K562 (cell line): ENCODE measurements at regions not wholly inside any gene's neighbourhood (a gene's known extent, or its start where the extent isn't known, plus 50 kb on each side); places are given as distances from the start of the nearest gene placed in this dataset.

Source experiments
- DMBX1 ChIP-seq: fragments of 250-450 bp; sonication (Bioruptor Pico); IDR thresholded peaks from 2 replicates; pipeline ENCODE4 v1.8.0; 2022; ENCODE audit warnings: inconsistent platforms, mild to moderate bottlenecking, moderate library complexity, borderline replicate concordance
- DPF2 ChIP-seq: fragments of 450-650 bp; IDR thresholded peaks from 2 replicates; pipeline ENCODE4 v1.6.1; 2016
- HDAC6 ChIP-seq: IDR thresholded peaks from 2 replicates; pipeline ENCODE4 v1.6.1; 2012; ENCODE audit warnings: low read depth, mild to moderate bottlenecking, control low read depth, inconsistent platforms, low read length, moderate library complexity
- LARP7 ChIP-seq: fragments of 450-650 bp; IDR thresholded peaks from 2 replicates; pipeline ENCODE4 v1.6.1; 2016
- MECOM ChIP-seq: fragments of 250-450 bp; sonication (Bioruptor Pico); IDR thresholded peaks from 2 replicates; pipeline ENCODE4 v1.8.0; 2022; ENCODE audit warnings: inconsistent platforms
- PHF8 ChIP-seq: fragments of 200-600 bp; sonication (generic); IDR thresholded peaks from 2 replicates; pipeline ENCODE4 v1.6.1; 2012; ENCODE audit warnings: mixed run types, mild to moderate bottlenecking, inconsistent platforms, low read length, moderate library complexity, borderline replicate concordance
- POLR3G ChIP-seq: IDR thresholded peaks from 2 replicates; pipeline ENCODE4 v1.6.1; 2011; ENCODE audit not compliant: insufficient read length, insufficient replicate concordance; ENCODE audit errors: extremely low read depth
- ZFX ChIP-seq: sonication (generic); formaldehyde crosslinking; IDR thresholded peaks from 2 replicates; pipeline ENCODE4 v1.8.0; 2022; ENCODE audit warnings: mild to moderate bottlenecking, missing genetic modification reagents, moderate library complexity
- ZNF3 ChIP-seq: fragments of 250-450 bp; sonication (Bioruptor Pico); IDR thresholded peaks from 2 replicates; pipeline ENCODE4 v1.5.0; 2021; ENCODE audit warnings: mild to moderate bottlenecking, moderate library complexity
- ZNF589 ChIP-seq: fragments of 200-800 bp; sonication (Bioruptor generic); IDR thresholded peaks from 2 replicates; pipeline ENCODE4 v1.6.1; 2016; ENCODE audit warnings: low read depth, missing genetic modification characterization, missing compliant biosample characterization
- ZNF717 ChIP-seq: fragments of 250-450 bp; sonication (Bioruptor Pico); IDR thresholded peaks from 2 replicates; pipeline ENCODE4 v1.5.0; 2021
- TF ChIP-seq, protein P1 (sequence below): IDR thresholded peaks from 2 replicates; pipeline ENCODE4 v1.6.1; 2014; ENCODE audit warnings: antibody characterized with exemption
- TF ChIP-seq, protein P2 (sequence below): fragments of 250-450 bp; sonication (Bioruptor Pico); IDR thresholded peaks from 2 replicates; pipeline ENCODE4 v1.8.0; 2022; ENCODE audit warnings: moderate library complexity, mild to moderate bottlenecking, inconsistent platforms
- TF ChIP-seq, protein P3 (sequence below): sonication (generic); formaldehyde crosslinking; IDR thresholded peaks from 2 replicates; pipeline ENCODE4 v1.8.1; 2023; ENCODE audit warnings: mild to moderate bottlenecking, missing genetic modification reagents
- TF ChIP-seq, protein P4 (sequence below), 2 experiments: fragments of 450-650 bp; IDR thresholded peaks; 2 replicates each; pipeline ENCODE4 v1.6.1; 2016; ENCODE audit warnings: mild to moderate bottlenecking in 2 of 2, borderline replicate concordance in 1 of 2, low read depth in 1 of 2, moderate library complexity in 1 of 2

DNA sequence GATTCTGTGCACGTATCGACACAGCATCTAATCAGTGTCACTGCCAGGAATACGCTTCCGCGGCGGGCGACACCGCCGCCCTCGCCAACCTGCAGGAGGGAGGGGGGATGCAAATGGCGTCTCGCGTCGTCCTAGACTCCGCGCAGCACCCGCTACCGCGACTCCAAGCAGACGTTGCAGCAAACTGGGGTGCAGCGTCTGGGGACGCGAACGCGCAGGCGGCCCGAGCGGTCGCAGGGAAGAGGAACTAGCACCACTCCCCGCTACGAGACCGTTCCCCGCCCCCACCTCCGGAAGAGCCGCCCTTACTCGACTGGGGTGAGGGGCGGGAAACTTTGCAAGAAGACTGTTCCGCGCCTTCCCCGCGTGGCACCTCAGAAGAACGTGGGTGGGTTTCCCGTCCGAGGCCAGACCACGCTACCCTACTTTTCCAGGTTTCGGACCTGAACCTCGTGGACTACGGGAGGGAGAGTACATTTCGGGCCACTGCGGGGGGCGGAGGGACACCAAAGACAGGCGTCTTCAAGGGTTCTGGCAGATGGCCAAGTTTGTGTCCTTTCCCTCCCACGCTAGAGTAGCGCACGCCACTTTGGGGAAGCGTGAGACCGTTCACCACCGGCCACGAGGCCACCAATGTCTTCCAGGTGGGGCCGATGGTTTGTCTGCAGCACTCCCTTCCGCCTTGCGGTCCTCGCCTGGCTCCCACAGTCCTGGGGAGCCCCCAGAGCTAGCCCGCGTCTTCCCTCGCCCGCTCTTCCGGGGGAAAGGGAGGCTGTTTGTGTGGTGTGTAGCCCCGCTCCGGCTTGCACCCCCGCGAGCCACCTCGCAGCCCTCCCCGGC, 78.0 kb upstream of the BCOR start (continued):
- TF ChIP-seq DPF2, result peak; percentile 53; the same call in 1 of the 2 replicates
- TF ChIP-seq ZFX, result 0 out of 2 replicates have a peak, but pooled peaks have one; percentile 30
- 0 out of 2 replicates have a peak, but pooled peaks have one; percentile 48 for TF ChIP-seq ZNF589
- TF ChIP-seq, protein P1, sequence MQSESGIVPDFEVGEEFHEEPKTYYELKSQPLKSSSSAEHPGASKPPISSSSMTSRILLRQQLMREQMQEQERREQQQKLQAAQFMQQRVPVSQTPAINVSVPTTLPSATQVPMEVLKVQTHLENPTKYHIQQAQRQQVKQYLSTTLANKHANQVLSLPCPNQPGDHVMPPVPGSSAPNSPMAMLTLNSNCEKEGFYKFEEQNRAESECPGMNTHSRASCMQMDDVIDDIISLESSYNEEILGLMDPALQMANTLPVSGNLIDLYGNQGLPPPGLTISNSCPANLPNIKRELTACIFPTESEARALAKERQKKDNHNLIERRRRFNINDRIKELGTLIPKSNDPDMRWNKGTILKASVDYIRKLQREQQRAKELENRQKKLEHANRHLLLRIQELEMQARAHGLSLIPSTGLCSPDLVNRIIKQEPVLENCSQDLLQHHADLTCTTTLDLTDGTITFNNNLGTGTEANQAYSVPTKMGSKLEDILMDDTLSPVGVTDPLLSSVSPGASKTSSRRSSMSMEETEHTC, result no peak
- TF ChIP-seq, protein P2, sequence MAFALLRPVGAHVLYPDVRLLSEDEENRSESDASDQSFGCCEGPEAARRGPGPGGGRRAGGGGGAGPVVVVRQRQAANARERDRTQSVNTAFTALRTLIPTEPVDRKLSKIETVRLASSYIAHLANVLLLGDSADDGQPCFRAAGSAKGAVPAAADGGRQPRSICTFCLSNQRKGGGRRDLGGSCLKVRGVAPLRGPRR (CRISPR knock-in tag), result 0 out of 2 replicates have a peak, but pooled peaks have one; percentile 31
- no peak for TF ChIP-seq ZNF3 (CRISPR knock-in tag)
- TF ChIP-seq ZNF717, result no peak
- TF ChIP-seq, protein P3, sequence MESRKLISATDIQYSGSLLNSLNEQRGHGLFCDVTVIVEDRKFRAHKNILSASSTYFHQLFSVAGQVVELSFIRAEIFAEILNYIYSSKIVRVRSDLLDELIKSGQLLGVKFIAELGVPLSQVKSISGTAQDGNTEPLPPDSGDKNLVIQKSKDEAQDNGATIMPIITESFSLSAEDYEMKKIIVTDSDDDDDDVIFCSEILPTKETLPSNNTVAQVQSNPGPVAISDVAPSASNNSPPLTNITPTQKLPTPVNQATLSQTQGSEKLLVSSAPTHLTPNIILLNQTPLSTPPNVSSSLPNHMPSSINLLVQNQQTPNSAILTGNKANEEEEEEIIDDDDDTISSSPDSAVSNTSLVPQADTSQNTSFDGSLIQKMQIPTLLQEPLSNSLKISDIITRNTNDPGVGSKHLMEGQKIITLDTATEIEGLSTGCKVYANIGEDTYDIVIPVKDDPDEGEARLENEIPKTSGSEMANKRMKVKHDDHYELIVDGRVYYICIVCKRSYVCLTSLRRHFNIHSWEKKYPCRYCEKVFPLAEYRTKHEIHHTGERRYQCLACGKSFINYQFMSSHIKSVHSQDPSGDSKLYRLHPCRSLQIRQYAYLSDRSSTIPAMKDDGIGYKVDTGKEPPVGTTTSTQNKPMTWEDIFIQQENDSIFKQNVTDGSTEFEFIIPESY, result 0 out of 2 replicates have a peak, but pooled peaks have one; percentile 41
- TF ChIP-seq, protein P4, sequence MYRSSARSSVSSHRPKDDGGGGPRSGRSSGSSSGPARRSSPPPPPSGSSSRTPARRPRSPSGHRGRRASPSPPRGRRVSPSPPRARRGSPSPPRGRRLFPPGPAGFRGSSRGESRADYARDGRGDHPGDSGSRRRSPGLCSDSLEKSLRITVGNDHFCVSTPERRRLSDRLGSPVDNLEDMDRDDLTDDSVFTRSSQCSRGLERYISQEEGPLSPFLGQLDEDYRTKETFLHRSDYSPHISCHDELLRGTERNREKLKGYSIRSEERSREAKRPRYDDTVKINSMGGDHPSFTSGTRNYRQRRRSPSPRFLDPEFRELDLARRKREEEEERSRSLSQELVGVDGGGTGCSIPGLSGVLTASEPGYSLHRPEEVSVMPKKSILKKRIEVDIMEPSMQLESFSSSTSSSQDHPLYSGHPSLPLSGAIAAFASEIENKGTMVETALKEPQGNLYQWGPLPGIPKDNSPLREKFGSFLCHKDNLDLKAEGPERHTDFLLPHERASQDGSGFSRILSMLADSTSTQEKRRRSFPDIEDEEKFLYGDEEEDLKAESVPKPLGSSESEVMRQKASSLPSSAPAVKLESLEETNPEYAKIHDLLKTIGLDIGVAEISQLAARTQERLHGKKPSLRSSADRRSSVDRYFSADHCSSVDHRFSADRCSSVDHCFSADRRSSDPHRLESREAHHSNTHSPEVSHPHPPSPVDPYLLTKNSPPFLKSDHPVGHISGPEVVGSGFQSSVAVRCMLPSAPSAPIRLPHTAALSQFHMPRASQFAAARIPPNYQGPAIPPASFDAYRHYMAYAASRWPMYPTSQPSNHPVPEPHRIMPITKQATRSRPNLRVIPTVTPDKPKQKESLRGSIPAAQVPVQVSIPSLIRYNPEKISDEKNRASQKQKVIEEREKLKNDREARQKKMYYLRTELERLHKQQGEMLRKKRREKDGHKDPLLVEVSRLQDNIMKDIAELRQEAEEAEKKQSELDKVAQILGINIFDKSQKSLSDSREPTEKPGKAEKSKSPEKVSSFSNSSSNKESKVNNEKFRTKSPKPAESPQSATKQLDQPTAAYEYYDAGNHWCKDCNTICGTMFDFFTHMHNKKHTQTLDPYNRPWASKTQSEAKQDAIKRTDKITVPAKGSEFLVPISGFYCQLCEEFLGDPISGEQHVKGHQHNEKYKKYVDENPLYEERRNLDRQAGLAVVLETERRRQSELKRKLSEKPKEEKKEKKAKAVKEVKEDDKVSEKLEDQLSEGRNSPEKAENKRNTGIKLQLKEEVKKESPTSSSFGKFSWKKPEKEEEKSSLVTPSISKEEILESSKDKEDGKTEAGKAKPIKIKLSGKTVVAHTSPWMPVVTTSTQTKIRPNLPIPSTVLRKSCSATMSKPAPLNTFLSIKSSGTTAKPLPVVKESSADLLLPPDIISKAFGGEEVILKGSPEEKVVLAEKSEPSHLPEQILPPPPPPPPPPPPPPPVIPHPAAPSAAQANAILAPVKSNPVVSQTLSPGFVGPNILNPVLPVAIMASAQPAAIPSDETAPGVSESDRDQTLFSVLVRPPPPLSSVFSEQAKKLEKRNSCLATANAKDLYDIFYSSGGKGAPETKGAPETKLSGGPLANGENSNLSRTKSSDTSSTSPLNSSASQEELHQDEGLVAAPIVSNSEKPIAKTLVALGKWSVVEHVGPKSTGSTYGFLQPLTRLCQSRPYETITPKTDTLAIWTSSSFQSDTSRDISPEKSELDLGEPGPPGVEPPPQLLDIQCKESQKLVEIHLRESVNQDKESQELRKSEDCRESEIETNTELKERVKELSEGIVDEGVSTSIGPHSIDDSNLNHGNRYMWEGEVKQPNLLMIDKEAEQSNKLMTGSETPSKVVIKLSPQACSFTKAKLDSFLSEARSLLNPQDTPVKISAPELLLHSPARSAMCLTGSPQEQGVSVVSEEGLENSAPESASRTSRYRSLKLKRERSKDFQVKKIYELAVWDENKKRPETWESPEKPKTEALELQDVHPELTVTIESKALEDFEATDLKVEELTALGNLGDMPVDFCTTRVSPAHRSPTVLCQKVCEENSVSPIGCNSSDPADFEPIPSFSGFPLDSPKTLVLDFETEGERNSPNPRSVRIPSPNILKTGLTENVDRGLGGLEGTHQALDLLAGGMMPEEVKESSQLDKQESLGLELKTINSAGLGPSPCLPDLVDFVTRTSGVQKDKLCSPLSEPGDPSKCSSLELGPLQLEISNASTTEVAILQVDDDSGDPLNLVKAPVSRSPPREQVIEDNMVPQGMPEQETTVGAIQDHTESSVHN (IDR thresholded peaks at IDR 0.05; ENCODE audit: borderline replicate concordance in 1 of 2, low read depth in 1 of 2), result 0 out of 4 replicates have a peak, but pooled peaks of 1 of the 2 experiments have one; percentile 14
- no peak for TF ChIP-seq LARP7
- TF ChIP-seq POLR3G, result no peak
- no peak for TF ChIP-seq HDAC6
- peak; percentile 11; the same call in 1 of the 2 replicates for TF ChIP-seq DMBX1 (CRISPR knock-in tag)
- TF ChIP-seq MECOM, result no peak
- peak; percentile 18; the same call in 1 of the 2 replicates for TF ChIP-seq PHF8
